Body of pancreas (tissue), 4 donors: ENCODE measurements at regions not wholly inside any gene's neighbourhood (a gene's known extent, or its start where the extent isn't known, plus 50 kb on each side); places are given as distances from the start of the nearest gene placed in this dataset.

Source experiments
- ATAC-seq: fragments of 150-250 bp; one replicate; pipeline ENCODE4 v1.9.1; 2016
- DNase-seq, 4 donors: peaks; one replicate each; pipeline ENCODE4 v3.0.0-alpha.2; 2019
- H3K27ac ChIP-seq, 4 donors: fragments of 200-600 bp; sonication (generic); 1 replicate in 3 of 4; 2 replicates in 1 of 4; pipeline versions ENCODE4 v1.5.1 to v1.6.1; 2016 to 2019; ENCODE audit warnings: mild to moderate bottlenecking in 1 of 4, mixed read lengths in 1 of 4, moderate library complexity in 1 of 4
- H3K27me3 ChIP-seq, 2 donors: fragments of 200-600 bp; sonication (generic); one replicate each; pipeline ENCODE4 v1.6.0; 2016; ENCODE audit warnings: mild to moderate bottlenecking in 1 of 2
- H3K36me3 ChIP-seq, 2 donors: fragments of 200-600 bp; sonication (generic); replicated peaks in 1 of 2; 2 replicates each; pipeline ENCODE4 v1.5.1; 2016; ENCODE audit warnings: low read depth in 2 of 2; ENCODE audit not compliant: insufficient read depth in 1 of 2
- H3K4me1 ChIP-seq: fragments of 200-600 bp; sonication (generic); one replicate; pipeline ENCODE4 v1.6.0; 2016
- H3K4me3 ChIP-seq, 2 donors: fragments of 200-600 bp; sonication (generic); 1 replicate in 1 of 2; 2 replicates in 1 of 2; pipeline ENCODE4 v1.5.1; 2016 to 2019
- H3K9me3 ChIP-seq, 3 donors: fragments of 200-600 bp; sonication (generic); 1 replicate in 2 of 3; 2 replicates in 1 of 3; pipeline ENCODE4 v1.5.1; 2016
- CTCF ChIP-seq, 7 experiments: fragments of 450-650 bp in 4 of 7; fragments of 200-600 bp in 3 of 7; sonication (generic) in 3 of 7; IDR thresholded peaks; one replicate each; pipeline ENCODE4 v1.5.1; 2016 to 2019; ENCODE audit warnings: antibody characterized with exemption in 7 of 7
- POLR2A ChIP-seq, 3 donors: fragments of 450-650 bp; IDR thresholded peaks; one replicate each; pipeline ENCODE4 v1.6.1; 2016; ENCODE audit warnings: antibody characterized with exemption in 3 of 3, mild to moderate bottlenecking in 2 of 3
- WGBS, 2 donors: methylation state at CpG; one replicate each; pipeline ENCODE4 v1.1.5; 2017; 5-methylcytosine and 5-hydroxymethylcytosine counted together
- intact Hi-C: fragments of 100-400 bp; cut with DNase I; formaldehyde crosslinking; loops from one replicate; pipeline ENCODE4 v1.15.1; 2023

DNA sequence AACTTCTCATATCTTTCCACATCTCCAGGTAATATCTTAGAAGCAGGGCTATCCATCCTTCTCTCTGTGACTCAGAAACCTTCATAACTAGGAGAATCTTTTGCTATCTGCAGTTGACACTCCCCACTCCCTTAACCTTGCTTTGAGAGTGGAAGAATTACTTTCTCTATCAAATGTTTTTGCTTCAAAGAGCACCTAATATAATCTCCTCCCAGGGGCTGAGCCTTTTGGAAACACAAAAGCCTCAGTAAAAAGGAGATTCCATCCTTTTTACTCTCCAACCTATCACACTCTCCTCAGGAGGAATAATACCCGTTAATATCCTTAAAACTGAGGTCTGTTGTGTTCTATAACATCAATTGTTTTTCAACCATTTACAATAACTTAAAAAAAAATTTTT lies 94.9 kb upstream of the DNAJC10 start:
- H3K27me3 ChIP-seq: no peaks in the 10 kb centered on the region
- peaks cover 13% of the 10 kb centered on the region for H3K4me1 ChIP-seq
- intact Hi-C loops: no loop called here
- H3K27ac ChIP-seq: no peak overlapping the region
- H3K9me3 ChIP-seq: no peaks in the 10 kb centered on the region
- ATAC-seq (no peak), DNase-seq (no peak)
- no peak overlapping the region for H3K4me3 ChIP-seq
- no peaks in the 10 kb centered on the region for H3K36me3 ChIP-seq
- WGBS, 2 donors: 55 to 64% methylated on average over 1 of the region's 1 CpG
- TF ChIP-seq POLR2A (IDR thresholded peaks at IDR 0.05): no peak
- no peak for TF ChIP-seq CTCF (IDR thresholded peaks at IDR 0.05)

DNA sequence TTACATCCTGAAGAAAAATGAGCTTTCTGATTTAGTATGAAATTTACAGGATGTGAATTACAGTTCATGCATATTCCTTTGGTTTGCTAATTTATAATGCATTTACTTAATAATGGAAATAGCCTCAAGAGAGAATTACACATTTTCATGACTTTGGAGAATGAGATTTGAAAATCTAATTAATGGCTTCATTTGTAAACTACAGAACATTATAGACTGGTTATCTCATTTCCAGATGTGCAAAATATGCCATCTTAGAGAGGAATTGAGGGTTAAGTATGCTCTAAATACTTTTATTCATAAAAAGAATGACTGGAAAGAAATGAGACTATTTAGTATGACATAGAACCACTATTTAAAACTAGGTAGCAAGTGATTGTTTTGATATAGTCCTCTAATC lies 94.2 kb upstream of the DNAJC10 start:
- Histone ChIP-seq H3K27ac (no peak overlapping the region), H3K4me1 (peaks cover 7% of the 10 kb centered on the region), H3K27me3 (no peaks in the 10 kb centered on the region), H3K36me3 (no peaks in the 10 kb centered on the region), H3K9me3 (no peaks in the 10 kb centered on the region), H3K4me3 (no peak overlapping the region)
- ATAC-seq (no peak), DNase-seq (no peak)
- intact Hi-C loops: no loop called here
- TF ChIP-seq POLR2A (IDR thresholded peaks at IDR 0.05) (no peak), CTCF (IDR thresholded peaks at IDR 0.05) (no peak)

GRCh38 chr2:182622231-182622630 lies 93.8 kb upstream of the DNAJC10 start:
- Histone ChIP-seq H3K4me3 (no peak overlapping the region), H3K9me3 (no peaks in the 10 kb centered on the region), H3K4me1 (peaks cover 7% of the 10 kb centered on the region), H3K36me3 (no peaks in the 10 kb centered on the region), H3K27ac (no peak overlapping the region), H3K27me3 (no peaks in the 10 kb centered on the region)
- 76 to 77% methylated on average over 2 of the region's 2 CpGs for WGBS, 2 donors
- no peak for ATAC-seq
- TF ChIP-seq CTCF (IDR thresholded peaks at IDR 0.05): no peak
- no peak for TF ChIP-seq POLR2A (IDR thresholded peaks at IDR 0.05)
- DNase-seq: no peak
- intact Hi-C loops: no loop called here

DNA sequence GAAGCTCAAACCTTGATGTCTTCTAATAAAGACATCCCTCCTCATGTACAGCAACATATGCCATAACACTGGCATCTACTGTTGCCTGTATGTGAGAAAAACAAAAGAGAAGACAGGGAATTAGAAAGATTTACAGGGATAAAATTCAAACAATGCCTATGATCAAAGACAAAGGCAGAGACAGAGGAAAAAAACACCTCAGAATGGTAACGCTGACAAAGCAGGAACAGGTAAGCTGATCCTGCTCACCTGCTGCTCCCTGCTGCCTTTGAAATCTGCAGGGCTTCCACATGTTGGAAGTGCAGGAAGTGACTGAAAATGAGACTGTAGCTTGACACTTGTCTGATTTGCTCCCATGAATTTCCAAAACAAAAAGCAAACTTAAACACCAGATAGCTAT lies 90.2 kb upstream of the DNAJC10 start:
- TF ChIP-seq POLR2A (IDR thresholded peaks at IDR 0.05) (no peak), CTCF (IDR thresholded peaks at IDR 0.05) (no peak)
- H3K36me3 ChIP-seq: no peaks in the 10 kb centered on the region
- no peak overlapping the region for H3K4me3 ChIP-seq
- DNase-seq (no peak), ATAC-seq (no peak)
- H3K9me3 ChIP-seq: no peaks in the 10 kb centered on the region
- 29 to 36% methylated on average over 1 of the region's 1 CpG for WGBS, 2 donors
- H3K27me3 ChIP-seq: no peaks in the 10 kb centered on the region
- H3K4me1 ChIP-seq: no peaks in the 10 kb centered on the region
- intact Hi-C loops: no loop called here
- H3K27ac ChIP-seq: no peak overlapping the region

- H3K27me3 ChIP-seq: no peaks in the 10 kb centered on the region
- H3K36me3 ChIP-seq: no peaks in the 10 kb centered on the region
- no peak overlapping the region for H3K4me3 ChIP-seq
- H3K4me1 ChIP-seq: no peaks in the 10 kb centered on the region
- DNase-seq: peak in 1 of 4 donors; percentile 10
- intact Hi-C loops: no loop called here
- 57 to 65% methylated on average over 3 of the region's 3 CpGs for WGBS, 2 donors
- H3K27ac ChIP-seq: no peak overlapping the region
- ATAC-seq: no peak
- H3K9me3 ChIP-seq: no peaks in the 10 kb centered on the region
- TF ChIP-seq POLR2A (IDR thresholded peaks at IDR 0.05): no peak
- no peak for TF ChIP-seq CTCF (IDR thresholded peaks at IDR 0.05)
These were observed 87.1 kb upstream of the DNAJC10 start for GRCh38 chr2:182628916-182629315.
